Kidney capillary endothelial cell (primary cell): ENCODE measurements at regions not wholly inside any gene's neighbourhood (a gene's known extent, or its start where the extent isn't known, plus 50 kb on each side); places are given as distances from the start of the nearest gene placed in this dataset.

Source experiments
- DNase-seq: peaks from one replicate; pipeline ENCODE4 v3.0.0-alpha.2; 2018; ENCODE audit warnings: low spot score

- no peak for DNase-seq
Measured at GRCh38 chr6:21816231-21816630, 222.7 kb downstream of the SOX4 start.

- DNase-seq = no peak
Measured at GRCh38 chr6:21820442-21820841, 226.9 kb downstream of the SOX4 start.

GRCh38 chr6:21823371-21823770, 229.8 kb downstream of the SOX4 start:
- no peak for DNase-seq

- no peak for DNase-seq
Measured at GRCh38 chr6:21824431-21825177, 231.1 kb downstream of the SOX4 start.

GRCh38 chr6:21826023-21826422, 232.5 kb downstream of the SOX4 start:
- DNase-seq = no peak

GRCh38 chr6:21826904-21827303, 233.4 kb downstream of the SOX4 start:
- no peak for DNase-seq

- DNase-seq = no peak
Measured at GRCh38 chr6:21827425-21828202, 234.1 kb downstream of the SOX4 start.

GRCh38 chr6:21828704-21829103, 235.2 kb downstream of the SOX4 start:
- DNase-seq = no peak

GRCh38 chr6:21829126-21829525, 235.6 kb downstream of the SOX4 start:
- DNase-seq = no peak

- DNase-seq = no peak
Measured at GRCh38 chr6:21831521-21832291, 238.2 kb downstream of the SOX4 start.

- DNase-seq = no peak
Measured at GRCh38 chr6:21836277-21836676, 242.7 kb downstream of the SOX4 start.

GRCh38 chr6:21836772-21837425, 243.3 kb downstream of the SOX4 start:
- DNase-seq = peak; percentile 22

- peak; percentile 90 for DNase-seq
Measured at GRCh38 chr6:21840428-21840827, 246.9 kb downstream of the SOX4 start.

- no peak for DNase-seq
Measured at GRCh38 chr6:21842875-21843645, 249.5 kb downstream of the SOX4 start.

GRCh38 chr6:21844120-21844917, 250.8 kb downstream of the SOX4 start:
- DNase-seq = no peak

GRCh38 chr6:21845018-21845417, 251.5 kb downstream of the SOX4 start:
- peak; percentile 88 for DNase-seq

GRCh38 chr6:21845439-21846140, 252.0 kb downstream of the SOX4 start:
- no peak for DNase-seq

GRCh38 chr6:21846541-21847451, 253.2 kb downstream of the SOX4 start:
- DNase-seq = peak; percentile 87
